Neural cell (in vitro differentiated cells): ENCODE measurements at regions not wholly inside any gene's neighbourhood (a gene's known extent, or its start where the extent isn't known, plus 50 kb on each side); places are given as distances from the start of the nearest gene placed in this dataset.

Source experiments
- H2AFZ ChIP-seq: fragments of 200-600, 300-800 bp; sonication (generic), shearing (Covaris generic); 2 replicates; pipeline ENCODE4 v1.6.0; 2014; ENCODE audit warnings: low read depth, mild to moderate bottlenecking, antibody characterized with exemption, low read length, moderate library complexity
- H3F3A ChIP-seq: fragments of 200-600 bp; shearing (Covaris generic); 2 replicates; pipeline ENCODE4 v1.6.1; 2016; ENCODE audit warnings: mild to moderate bottlenecking, moderate library complexity, mixed read lengths, antibody characterized with exemption, low read length; ENCODE audit not compliant: insufficient read depth, poor library complexity, severe bottlenecking
- H3K27ac ChIP-seq: fragments of 200-600, 300-800 bp; sonication (generic), shearing (Covaris generic); 2 replicates; pipeline ENCODE4 v1.5.1; 2014; ENCODE audit warnings: mild to moderate bottlenecking, low read length, moderate library complexity
- H3K27me3 ChIP-seq: fragments of 300-800, 200-600 bp; sonication (generic), shearing (Covaris generic); 2 replicates; pipeline ENCODE4 v1.6.0; 2014; ENCODE audit warnings: mild to moderate bottlenecking, low read depth, low read length, moderate library complexity; ENCODE audit not compliant: insufficient read depth
- H3K36me3 ChIP-seq: fragments of 300-800, 200-600 bp; sonication (generic), shearing (Covaris generic); 2 replicates; pipeline ENCODE4 v1.5.1; 2014; ENCODE audit warnings: mild to moderate bottlenecking, antibody characterized with exemption, low read length, moderate library complexity; ENCODE audit not compliant: insufficient read depth
- H3K4me2 ChIP-seq: fragments of 300-800, 200-600 bp; sonication (generic), shearing (Covaris generic); 2 replicates; pipeline ENCODE4 v1.6.0; 2014; ENCODE audit warnings: mild to moderate bottlenecking, low read length
- H3K4me3 ChIP-seq: fragments of 300-800, 200-600 bp; sonication (generic), shearing (Covaris generic); 2 replicates; pipeline ENCODE4 v1.5.1; 2014; ENCODE audit warnings: mild to moderate bottlenecking, low read length, moderate library complexity
- H3K79me2 ChIP-seq: fragments of 200-600 bp; shearing (Covaris generic); replicated peaks from 2 replicates; pipeline ENCODE4 v1.6.0; 2014; ENCODE audit warnings: mild to moderate bottlenecking, low read length, moderate library complexity; ENCODE audit not compliant: insufficient read depth
- H3K9ac ChIP-seq: fragments of 300-800, 200-600 bp; sonication (generic), shearing (Covaris generic); 2 replicates; pipeline ENCODE4 v1.6.1; 2016; ENCODE audit warnings: mild to moderate bottlenecking, low read length, mixed read lengths
- H3K9me2 ChIP-seq: fragments of 200-600 bp; shearing (Covaris generic); 2 replicates; pipeline ENCODE4 v1.6.1; 2016; ENCODE audit warnings: mild to moderate bottlenecking, low read length, mixed read lengths; ENCODE audit not compliant: insufficient read depth
- H3K9me3 ChIP-seq: fragments of 200-600, 300-800 bp; sonication (generic), shearing (Covaris generic); 2 replicates; pipeline ENCODE4 v1.6.1; 2016; ENCODE audit warnings: mild to moderate bottlenecking, mixed run types, low read length, moderate library complexity, mixed read lengths
- H4K20me1 ChIP-seq: fragments of 200-600 bp; shearing (Covaris generic); 2 replicates; pipeline ENCODE4 v1.6.1; 2016; ENCODE audit warnings: mild to moderate bottlenecking, mixed run types; ENCODE audit not compliant: insufficient read depth
- CTCF ChIP-seq: fragments of 450-650 bp; IDR thresholded peaks from 2 replicates; pipeline ENCODE4 v1.5.1; 2014; ENCODE audit warnings: antibody characterized with exemption, mild to moderate bottlenecking, moderate library complexity; ENCODE audit not compliant: poor library complexity, severe bottlenecking
- EP300 ChIP-seq: fragments of 450-650 bp; conservative IDR thresholded peaks from 2 replicates; pipeline ENCODE4 v1.6.1; 2014; ENCODE audit warnings: antibody characterized with exemption, mild to moderate bottlenecking, moderate library complexity; ENCODE audit not compliant: poor library complexity, severe bottlenecking
- EZH2 ChIP-seq: fragments of 200-600, 300-800 bp; shearing (Covaris generic), sonication (generic); IDR thresholded peaks from 2 replicates; pipeline ENCODE4 v1.6.1; 2014; ENCODE audit warnings: antibody characterized with exemption, low read length, borderline replicate concordance, mild to moderate bottlenecking; ENCODE audit not compliant: insufficient read depth, poor library complexity, severe bottlenecking
- MXI1 ChIP-seq: fragments of 450-650 bp; conservative IDR thresholded peaks from 2 replicates; pipeline ENCODE4 v1.6.1; 2014; ENCODE audit warnings: antibody characterized with exemption, mild to moderate bottlenecking; ENCODE audit not compliant: poor library complexity, severe bottlenecking
- POLR2AphosphoS5 ChIP-seq: IDR thresholded peaks from 2 replicates; pipeline ENCODE4 v1.6.1; 2012
- RAD21 ChIP-seq: fragments of 450-650 bp; conservative IDR thresholded peaks from 2 replicates; pipeline ENCODE4 v1.6.1; 2014; ENCODE audit warnings: antibody characterized with exemption, mild to moderate bottlenecking, moderate library complexity
- REST ChIP-seq: IDR thresholded peaks from 2 replicates; pipeline ENCODE4 v1.6.1; 2012; ENCODE audit warnings: borderline replicate concordance
- SMC3 ChIP-seq: fragments of 450-650 bp; conservative IDR thresholded peaks from 2 replicates; pipeline ENCODE4 v1.6.1; 2014; ENCODE audit warnings: antibody characterized with exemption, mild to moderate bottlenecking, moderate library complexity; ENCODE audit not compliant: poor library complexity
- TAF1 ChIP-seq: IDR thresholded peaks from 2 replicates; pipeline ENCODE4 v1.6.1; 2012; ENCODE audit warnings: low read depth

- Histone ChIP-seq H4K20me1 (no peaks in the 10 kb centered on the region), H3K27me3 (no peaks in the 10 kb centered on the region), H3K79me2 (no peaks in the 10 kb centered on the region), H3K9ac (no peak overlapping the region), H3K36me3 (no peaks in the 10 kb centered on the region), H3K4me2 (no peak overlapping the region), H2AFZ (no peak overlapping the region), H3K4me3 (no peak overlapping the region), H3K9me2 (no peaks in the 10 kb centered on the region), H3F3A (no peaks in the 10 kb centered on the region), H3K9me3 (no peaks in the 10 kb centered on the region), H3K27ac (no peak overlapping the region)
- TF ChIP-seq RAD21 = no peak
These were observed 1350.5 kb downstream of the BRD1 start for GRCh38 chr22:48477031-48477721.

GRCh38 chr22:48476577-48476976 lies 1351.1 kb downstream of the BRD1 start:
- no peak overlapping the region for H3K4me3 ChIP-seq
- no peaks in the 10 kb centered on the region for H3K36me3 ChIP-seq
- H4K20me1 ChIP-seq = no peaks in the 10 kb centered on the region
- no peaks in the 10 kb centered on the region for H3K9me3 ChIP-seq
- no peaks in the 10 kb centered on the region for H3K27me3 ChIP-seq
- H3F3A ChIP-seq = no peaks in the 10 kb centered on the region
- H3K27ac ChIP-seq = no peak overlapping the region
- no peaks in the 10 kb centered on the region for H3K9me2 ChIP-seq
- TF ChIP-seq POLR2AphosphoS5 (no peak), TAF1 (no peak), SMC3 (no peak), EP300 (no peak), MXI1 (no peak), EZH2 (no peak), CTCF (no peak), REST (no peak)
- no peaks in the 10 kb centered on the region for H3K79me2 ChIP-seq
- H2AFZ ChIP-seq = no peak overlapping the region
- no peak overlapping the region for H3K4me2 ChIP-seq
- no peak overlapping the region for H3K9ac ChIP-seq
